Adipose tissue (tissue), 3 donors: ENCODE measurements at regions not wholly inside any gene's neighbourhood (a gene's known extent, or its start where the extent isn't known, plus 50 kb on each side); places are given as distances from the start of the nearest gene placed in this dataset.
"Not testable (repeated sequence)": the region's sequence is repeated elsewhere in the genome, so short reads cannot be mapped to it uniquely, and the experiment has no call there.

Experiments
- H3K27ac ChIP-seq: one replicate; pipeline ENCODE4 v1.5.1; 2013; ENCODE audit warnings: low read depth, low read length
- WGBS, 3 donors: extraction: QIAGEN DNeasy Blood & Tissue Kit; methylation state at CpG; one replicate each; pipeline ENCODE4 v1.1.7; 2013; 5-methylcytosine and 5-hydroxymethylcytosine counted together
- donor health status: healthy with polysubstance abuse.
- donor health status: Bipolar disorder and iron deficiency.
- donor health status: healthy.

GRCh38 chr20:39983183-39983582 is 705.9 kb downstream of the MAFB start:
- WGBS, 3 donors = 54 to 85% (median 82%) methylated on average over 2 of the region's 2 CpGs
- no peak overlapping the region for H3K27ac ChIP-seq

- no peak overlapping the region for H3K27ac ChIP-seq
- 75 to 89% (median 80%) methylated on average over 6 of the region's 6 CpGs for WGBS, 3 donors
Measured at GRCh38 chr20:39974966-39975501, 714.0 kb downstream of the MAFB start.

- 80 to 96% (median 88%) methylated on average over 2 of the region's 2 CpGs for WGBS, 3 donors
- no peak overlapping the region for H3K27ac ChIP-seq
Measured at GRCh38 chr20:39968495-39968894, 720.5 kb downstream of the MAFB start.

- H3K27ac ChIP-seq = no peak overlapping the region
Measured at GRCh38 chr20:39967806-39968205, 721.2 kb downstream of the MAFB start.

GRCh38 chr20:39961637-39962244 is 727.3 kb downstream of the MAFB start:
- no peak overlapping the region for H3K27ac ChIP-seq
- 75 to 84% (median 79%) methylated on average over 6 of the region's 6 CpGs for WGBS, 3 donors

- no peak overlapping the region for H3K27ac ChIP-seq
- WGBS, 3 donors = 28 to 56% (median 45%) methylated on average over 7 of the region's 7 CpGs
Measured at GRCh38 chr20:39960522-39961428, 728.3 kb downstream of the MAFB start.

GRCh38 chr20:39957911-39958310 is 731.1 kb downstream of the MAFB start:
- 93 to 96% (median 96%) methylated on average over 3 of the region's 3 CpGs for WGBS, 3 donors

GRCh38 chr20:39954621-39955020 is 734.4 kb downstream of the MAFB start:
- no peak overlapping the region for H3K27ac ChIP-seq
- WGBS, 3 donors = 53 to 68% (median 61%) methylated on average over 2 of the region's 2 CpGs

More at GRCh38 chr20:39957911-39958310, 731.1 kb downstream of the MAFB start:
- not testable (repeated sequence) for H3K27ac ChIP-seq

GRCh38 chr20:39946931-39947330 is 742.1 kb downstream of the MAFB start:
- whole genome bisulfite sequencing, 3 donors = 57 to 67% (median 64%) methylated on average over 2 of the region's 2 CpGs
- no peak overlapping the region for H3K27ac ChIP-seq

GRCh38 chr20:39946053-39946810 is 742.8 kb downstream of the MAFB start:
- WGBS, 3 donors = 71 to 73% (median 72%) methylated on average over 5 of the region's 5 CpGs
- no peak overlapping the region for H3K27ac ChIP-seq

GRCh38 chr20:39944861-39945260 is 744.2 kb downstream of the MAFB start:
- H3K27ac ChIP-seq = no peak overlapping the region

GRCh38 chr20:39943336-39943735 is 745.7 kb downstream of the MAFB start:
- no peak overlapping the region for H3K27ac ChIP-seq
- WGBS, 3 donors = 77 to 86% (median 84%) methylated on average over 6 of the region's 6 CpGs

GRCh38 chr20:39941245-39941644 is 747.8 kb downstream of the MAFB start:
- 30 to 67% (median 47%) methylated on average over 1 of the region's 1 CpG for WGBS, 3 donors

GRCh38 chr20:39939241-39939865 is 749.7 kb downstream of the MAFB start:
- H3K27ac ChIP-seq = no peak overlapping the region
- WGBS, 3 donors = 68 to 80% (median 77%) methylated on average over 2 of the region's 2 CpGs

More at GRCh38 chr20:39941245-39941644, 747.8 kb downstream of the MAFB start:
- H3K27ac ChIP-seq = no peak overlapping the region

- 73 to 92% (median 77%) methylated on average over 5 of the region's 5 CpGs for WGBS, 3 donors
- no peak overlapping the region for H3K27ac ChIP-seq
Measured at GRCh38 chr20:39936401-39936800, 752.6 kb downstream of the MAFB start.

GRCh38 chr20:39935901-39936300 is 753.1 kb downstream of the MAFB start:
- no peak overlapping the region for H3K27ac ChIP-seq
- 37 to 57% (median 54%) methylated on average over 4 of the region's 4 CpGs for WGBS, 3 donors

GRCh38 chr20:39916236-39916765 is 772.7 kb downstream of the MAFB start:
- H3K27ac ChIP-seq = no peak overlapping the region
- 63 to 81% (median 80%) methylated on average over 2 of the region's 2 CpGs for WGBS, 3 donors

- 53 to 78% (median 59%) methylated on average over 2 to 3 of the region's 3 CpGs for WGBS, 3 donors
- no peak overlapping the region for H3K27ac ChIP-seq
Measured at GRCh38 chr20:39913274-39913673, 775.8 kb downstream of the MAFB start.
